ENCODE measurements at regions not wholly inside any gene's neighbourhood (a gene's known extent, or its start where the extent isn't known, plus 50 kb on each side); places are given as distances from the start of the nearest gene placed in this dataset.
"Not testable (repeated sequence)": the region's sequence is repeated elsewhere in the genome, so short reads cannot be mapped to it uniquely, and the experiment has no call there.

DNA sequence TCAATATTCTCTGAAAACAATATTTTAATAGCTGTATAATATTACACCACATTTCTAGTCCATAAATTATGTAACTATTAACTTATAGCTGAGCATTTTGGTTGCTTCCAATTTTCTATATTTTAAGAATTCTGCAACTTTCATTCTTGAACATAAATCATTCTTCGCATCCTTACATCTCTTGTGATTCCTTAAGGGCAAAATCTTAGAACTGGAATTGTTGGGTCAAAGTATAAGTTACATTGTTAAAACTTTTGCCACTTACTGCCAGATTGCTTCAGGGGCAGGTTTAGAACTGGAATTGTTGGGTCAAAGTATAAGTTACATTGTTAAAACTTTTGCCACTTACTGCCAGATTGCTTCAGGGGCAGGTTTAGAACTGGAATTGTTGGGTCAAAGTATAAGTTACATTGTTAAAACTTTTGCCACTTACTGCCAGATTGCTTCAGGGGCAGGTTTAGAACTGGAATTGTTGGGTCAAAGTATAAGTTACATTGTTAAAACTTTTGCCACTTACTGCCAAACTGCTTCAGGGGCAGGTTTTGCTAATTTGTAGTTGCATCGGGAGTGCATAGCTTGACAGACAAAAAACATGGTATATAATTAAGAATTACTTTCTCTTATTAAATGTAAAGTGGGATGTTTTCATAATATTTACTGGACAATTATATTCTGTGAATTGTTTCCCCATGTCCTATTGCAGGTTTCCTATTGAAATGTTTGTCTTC, 179.9 kb upstream of the OR13F1 start:
- DNase-seq (ENCODE audit: low spot score in 2 of 2); FAIRE-seq: not testable (repeated sequence)

DNA sequence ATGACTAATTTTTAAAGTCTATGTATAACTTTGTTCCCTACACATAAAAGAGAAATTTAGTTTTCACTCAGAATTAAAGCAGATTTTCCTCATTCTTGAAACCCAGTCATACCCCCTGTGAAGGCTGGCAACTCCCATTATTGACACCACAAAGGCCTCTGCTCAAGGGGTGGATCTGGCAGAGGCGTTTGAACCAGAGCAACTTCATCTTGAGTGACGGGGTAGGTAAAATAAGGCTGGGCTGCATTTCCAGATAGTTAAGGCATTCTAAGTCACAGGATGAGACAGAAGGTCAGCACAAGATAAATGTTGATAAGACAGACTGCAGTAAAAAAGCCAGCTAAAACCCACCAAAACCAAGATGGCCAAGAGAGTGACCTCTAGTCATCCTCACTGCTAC, 177.2 kb upstream of the OR13F1 start:
- FAIRE-seq (no peak), DNase-seq (ENCODE audit: low spot score in 2 of 2) (no peak)

DNA sequence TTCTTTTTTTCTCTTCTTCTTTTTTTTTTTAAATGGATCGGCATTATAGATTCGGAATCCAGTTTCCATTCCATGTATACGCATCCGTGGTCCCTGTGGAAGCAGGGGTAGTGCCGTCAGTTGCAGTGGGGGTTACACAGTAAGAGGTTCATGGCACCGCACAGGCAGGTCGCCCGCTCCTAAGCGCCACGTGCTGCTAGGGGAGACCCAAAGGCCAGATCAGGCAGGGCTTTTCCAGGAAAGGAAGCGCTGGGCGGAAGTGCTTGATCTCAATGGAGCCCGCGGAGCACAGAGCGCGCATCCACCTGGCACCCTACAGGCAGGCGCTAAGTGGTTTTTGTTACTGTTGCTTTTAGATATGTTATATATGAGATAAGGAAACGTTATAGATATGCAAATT, 174.8 kb upstream of the OR13F1 start:
- no peak for DNase-seq (ENCODE audit: low spot score in 2 of 2)
- no peak for FAIRE-seq

DNA sequence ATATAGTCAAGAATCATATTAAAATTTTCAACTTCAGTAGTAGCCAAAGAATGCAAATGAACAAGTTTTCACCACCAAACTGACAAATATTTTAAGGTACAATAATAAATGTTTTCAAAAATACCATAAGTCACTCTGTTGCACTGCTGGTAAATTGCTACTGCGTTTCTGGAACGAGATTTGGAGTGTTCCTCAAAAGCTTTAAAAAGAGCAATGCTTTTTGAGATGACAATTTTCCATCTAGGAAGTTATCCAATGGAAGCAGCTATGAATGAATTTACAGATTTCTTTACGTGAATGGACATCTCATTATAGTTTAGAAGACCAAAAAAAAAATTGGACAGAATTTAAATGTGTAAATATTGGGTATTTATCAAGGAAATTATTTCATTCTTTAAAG, 173.2 kb upstream of the OR13F1 start:
- FAIRE-seq (no peak), DNase-seq (ENCODE audit: low spot score in 2 of 2) (no peak)

DNA sequence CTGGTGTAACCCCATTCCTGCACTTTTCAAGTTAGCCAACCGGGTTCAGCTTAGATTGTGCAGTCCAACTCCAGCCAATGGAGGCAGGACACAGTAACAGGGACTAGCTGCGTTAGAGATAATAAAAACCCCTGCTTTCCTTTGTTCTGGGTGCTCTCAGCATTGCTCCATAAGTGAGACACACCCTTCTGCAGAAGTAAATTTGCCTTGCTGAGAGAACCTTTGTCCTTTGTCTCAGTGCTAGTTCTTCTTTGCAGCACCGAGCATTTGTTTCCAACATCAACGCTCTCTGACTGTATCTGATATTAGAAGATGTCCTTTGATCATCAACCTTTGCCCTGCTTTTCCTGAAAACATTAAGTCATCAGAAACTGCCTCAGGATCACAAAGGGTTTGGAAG, 169.5 kb upstream of the OR13F1 start:
- no peak for FAIRE-seq

DNA sequence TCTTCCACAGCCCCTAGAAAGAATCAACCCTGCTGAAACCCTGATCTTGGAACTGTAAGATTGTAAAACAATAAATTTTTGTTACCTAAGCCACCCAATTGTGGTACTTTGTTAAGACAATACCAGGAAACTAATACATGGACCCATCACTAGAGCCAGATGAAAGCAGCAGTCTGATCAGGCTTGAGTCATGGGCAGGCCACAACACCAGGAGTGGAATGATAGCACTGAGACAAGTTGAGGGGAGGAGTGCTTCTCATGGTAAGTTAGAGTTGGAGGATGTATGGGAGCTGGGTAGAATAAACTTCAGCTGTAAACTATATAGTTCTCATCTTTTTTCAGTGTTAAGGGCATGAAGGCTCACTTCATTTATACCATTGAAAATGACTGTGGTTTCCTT, 164.4 kb upstream of the OR13F1 start:
- FAIRE-seq (no peak), DNase-seq (ENCODE audit: low spot score in 2 of 2) (no peak)

More for the DNA sequence above, 169.5 kb upstream of the OR13F1 start:
- DNase-seq (ENCODE audit: low spot score in 2 of 2): no peak

DNA sequence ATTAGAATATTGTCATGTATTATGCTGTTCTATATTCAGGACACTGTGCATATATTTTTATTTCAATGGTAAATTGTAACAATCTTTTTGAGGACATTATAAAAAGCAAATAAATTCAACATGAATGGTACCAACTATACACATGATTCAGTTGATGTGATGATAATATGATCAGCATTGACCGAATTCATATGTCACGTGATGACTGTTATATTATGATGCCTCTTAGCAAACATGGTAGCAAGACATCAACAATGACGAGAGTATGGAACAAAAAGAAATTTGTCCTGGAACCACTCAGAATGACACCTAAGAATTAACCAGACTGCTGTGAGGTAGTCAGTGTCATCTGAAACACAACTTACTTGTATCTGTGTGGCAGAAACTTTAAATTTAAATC, 161.5 kb upstream of the OR13F1 start:
- FAIRE-seq (no peak), DNase-seq (ENCODE audit: low spot score in 2 of 2) (no peak)

DNA sequence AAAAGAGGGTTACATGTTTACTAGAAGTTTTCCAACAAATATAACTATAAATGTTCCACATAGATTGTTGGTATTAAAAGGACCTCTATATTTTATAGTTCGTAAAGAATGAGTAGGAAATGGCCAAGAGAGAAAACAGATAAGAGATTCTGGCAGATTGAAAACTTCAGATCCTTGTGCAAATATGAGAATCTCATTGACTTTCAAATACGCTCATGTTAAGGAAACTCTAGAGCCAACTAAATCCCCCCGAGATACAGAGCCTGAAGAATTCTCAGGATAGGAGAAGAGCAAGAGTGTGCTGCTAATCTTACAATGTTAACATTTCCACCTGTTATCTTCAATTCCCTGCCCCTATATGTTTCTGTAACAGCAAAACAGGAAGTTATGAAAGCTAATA, 159.0 kb upstream of the OR13F1 start:
- no peak for FAIRE-seq

DNA sequence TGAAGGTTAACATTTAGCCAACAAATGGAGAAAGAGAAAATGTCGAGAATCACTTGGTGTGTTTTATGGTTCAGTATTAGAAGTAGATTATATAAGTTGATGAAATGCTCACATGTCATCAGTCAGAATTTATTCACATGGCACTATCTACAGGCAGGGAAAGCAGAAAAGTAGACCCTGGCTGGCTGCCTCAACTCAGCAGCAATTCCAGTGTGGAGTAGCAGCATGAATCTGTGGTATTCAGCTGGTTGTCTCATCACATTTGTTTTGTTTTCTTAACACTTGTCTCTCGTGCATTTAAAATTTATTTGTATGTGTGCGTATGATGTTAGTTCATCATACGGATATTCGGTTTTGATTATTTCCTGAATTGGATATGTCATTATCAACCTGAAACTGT, 153.5 kb upstream of the OR13F1 start:
- no peak for FAIRE-seq
- no peak for DNase-seq (ENCODE audit: low spot score in 2 of 2)

More for the DNA sequence above, 159.0 kb upstream of the OR13F1 start:
- no peak for DNase-seq (ENCODE audit: low spot score in 2 of 2)

DNA sequence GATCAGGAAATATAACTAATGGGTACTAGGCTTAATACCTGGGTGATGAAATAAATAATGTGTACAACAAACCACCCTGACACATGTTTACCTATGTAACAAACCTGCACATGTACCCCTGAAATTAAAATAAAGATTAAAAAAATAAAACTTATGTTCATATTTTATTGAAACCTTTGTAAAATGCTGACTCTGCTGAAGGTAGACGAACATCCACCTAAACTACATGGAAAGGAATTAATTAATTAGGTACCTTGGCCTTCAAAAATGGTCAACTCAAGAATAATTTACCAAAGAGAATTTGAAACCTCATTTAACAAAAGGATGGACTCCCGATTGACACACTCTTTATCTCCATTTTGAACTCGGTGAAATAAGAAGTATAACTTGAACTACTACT, 152.3 kb upstream of the OR13F1 start:
- no peak for DNase-seq (ENCODE audit: low spot score in 2 of 2)
- FAIRE-seq: no peak

DNA sequence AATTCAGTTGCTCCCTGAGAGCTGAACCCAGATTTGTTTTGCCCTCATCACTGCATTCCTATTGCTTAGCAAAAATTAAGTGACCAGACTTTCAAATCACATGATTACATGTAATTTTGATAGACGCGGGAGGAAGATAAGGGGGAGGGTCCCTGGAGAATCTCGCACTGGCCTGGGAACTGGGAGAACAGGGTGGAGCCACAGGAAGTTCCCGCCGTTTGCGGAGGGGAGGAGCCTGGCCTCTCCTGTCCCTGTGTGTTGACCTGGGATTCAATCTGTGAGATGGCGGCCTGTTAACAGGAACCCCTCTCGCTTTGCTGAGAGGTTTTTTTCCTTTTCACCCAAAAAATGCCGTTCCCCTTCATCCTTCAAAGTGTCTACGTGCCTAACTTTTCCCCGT, 142.9 kb upstream of the OR13F1 start:
- FAIRE-seq: no peak
- no peak for DNase-seq (ENCODE audit: low spot score in 2 of 2)

DNA sequence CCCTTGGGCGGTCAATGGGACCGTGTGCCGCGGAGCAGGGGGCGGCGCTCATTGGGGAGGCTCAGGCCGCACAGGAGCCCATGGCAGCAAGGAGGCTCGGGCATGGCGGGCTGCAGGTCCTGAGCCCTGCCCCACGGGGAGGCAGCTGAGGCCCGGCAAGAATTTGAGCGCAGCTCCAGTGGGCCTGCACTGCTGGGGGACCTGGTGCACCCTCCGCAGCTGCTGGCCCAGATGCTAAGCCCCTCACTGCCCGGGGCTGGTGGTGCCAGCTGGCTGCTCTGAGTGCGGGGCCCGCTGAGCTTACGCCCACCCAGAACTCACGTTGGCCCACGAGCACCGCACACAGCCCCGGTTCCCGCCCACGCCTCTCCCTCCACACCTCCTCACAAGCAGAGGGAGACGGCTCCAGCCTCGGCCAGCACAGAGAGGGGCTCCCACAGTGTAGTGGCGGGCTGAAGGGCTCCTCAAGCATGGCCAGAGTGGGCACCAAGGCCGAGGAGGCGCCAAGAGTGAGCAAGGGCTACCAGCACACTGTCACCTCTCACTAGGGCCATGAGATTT, 141.1 kb upstream of the OR13F1 start:
- no peak for DNase-seq (ENCODE audit: low spot score in 2 of 2)
- no peak for FAIRE-seq

DNA sequence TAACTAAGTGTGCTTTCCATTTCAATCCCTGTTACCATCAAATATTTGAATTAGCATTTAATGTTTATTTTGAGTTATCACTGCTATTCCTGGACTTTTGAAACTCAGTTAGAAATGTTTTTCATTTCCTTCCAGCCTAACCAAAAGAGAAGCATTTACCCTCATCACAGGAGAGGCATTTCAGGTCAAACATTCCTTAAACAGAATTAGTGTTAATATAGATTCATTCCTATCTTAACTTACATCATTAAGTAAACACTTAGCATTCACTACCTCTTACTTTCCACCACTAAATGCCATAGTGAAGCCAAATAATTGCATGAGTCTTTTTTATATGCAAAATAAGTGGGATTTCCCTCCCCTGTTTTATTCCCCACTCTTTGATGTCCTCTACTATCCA, 136.6 kb upstream of the OR13F1 start:
- DNase-seq (ENCODE audit: low spot score in 2 of 2): no peak
- FAIRE-seq: no peak

DNA sequence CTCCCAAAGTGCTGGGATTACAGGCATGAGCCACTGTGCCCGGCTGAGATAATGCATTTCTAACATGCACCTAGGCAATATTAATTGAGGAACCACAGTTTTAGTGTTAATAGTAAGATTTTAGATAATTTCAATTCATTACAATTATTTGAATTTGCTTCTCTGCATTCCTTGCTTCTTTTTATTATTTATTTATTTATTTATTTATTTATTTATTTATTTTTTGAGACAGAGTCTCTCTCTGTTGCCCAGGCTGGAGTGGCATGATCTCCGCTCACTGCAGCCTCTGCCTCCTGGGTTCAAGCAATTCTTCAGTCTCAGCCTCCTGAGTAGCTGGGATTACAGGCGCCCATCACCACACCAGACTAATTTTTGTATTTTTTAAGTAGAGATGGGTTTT, 135.7 kb upstream of the OR13F1 start:
- DNase-seq (ENCODE audit: low spot score in 2 of 2); FAIRE-seq: not testable (repeated sequence)

DNA sequence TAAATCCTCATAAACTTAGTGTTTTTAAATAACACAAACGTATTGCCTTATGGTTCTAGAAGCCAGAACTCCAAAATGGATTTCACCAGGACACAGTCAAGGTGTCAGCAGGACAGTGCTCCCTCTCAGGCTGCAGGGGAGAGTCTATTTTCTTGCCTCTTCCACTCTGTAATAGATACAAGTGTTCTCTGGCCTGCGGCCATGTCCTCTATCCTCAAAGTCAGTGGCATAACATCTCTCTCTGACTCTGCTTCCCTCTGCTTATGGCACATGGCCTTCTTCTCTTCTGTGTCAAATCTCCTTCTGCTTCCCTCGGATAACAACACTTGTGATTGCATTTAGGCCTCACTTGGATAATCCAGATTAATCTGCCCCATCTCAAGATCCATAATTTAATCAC, 129.4 kb upstream of the OR13F1 start:
- FAIRE-seq: no peak
- no peak for DNase-seq (ENCODE audit: low spot score in 2 of 2)

DNA sequence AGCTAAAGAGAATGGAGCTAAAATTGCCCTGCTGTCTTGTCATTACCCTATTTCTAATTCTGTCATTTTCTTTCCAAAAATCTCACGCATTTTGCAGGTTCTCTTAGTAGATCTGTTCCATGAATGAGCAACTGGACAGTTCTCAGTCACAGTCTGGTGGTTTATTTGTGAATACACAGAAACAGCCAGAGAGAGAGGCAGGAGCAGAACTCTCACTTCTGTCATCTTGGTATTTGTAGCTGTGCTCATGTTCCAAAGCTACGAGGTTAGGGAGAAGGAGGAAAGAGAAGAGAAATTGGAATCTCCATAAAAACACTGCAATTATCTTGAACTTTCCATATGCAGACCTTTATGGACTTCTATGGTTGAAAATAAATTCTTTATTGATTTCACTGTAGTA, 118.0 kb upstream of the OR13F1 start:
- FAIRE-seq (no peak), DNase-seq (ENCODE audit: low spot score in 2 of 2) (no peak)

DNA sequence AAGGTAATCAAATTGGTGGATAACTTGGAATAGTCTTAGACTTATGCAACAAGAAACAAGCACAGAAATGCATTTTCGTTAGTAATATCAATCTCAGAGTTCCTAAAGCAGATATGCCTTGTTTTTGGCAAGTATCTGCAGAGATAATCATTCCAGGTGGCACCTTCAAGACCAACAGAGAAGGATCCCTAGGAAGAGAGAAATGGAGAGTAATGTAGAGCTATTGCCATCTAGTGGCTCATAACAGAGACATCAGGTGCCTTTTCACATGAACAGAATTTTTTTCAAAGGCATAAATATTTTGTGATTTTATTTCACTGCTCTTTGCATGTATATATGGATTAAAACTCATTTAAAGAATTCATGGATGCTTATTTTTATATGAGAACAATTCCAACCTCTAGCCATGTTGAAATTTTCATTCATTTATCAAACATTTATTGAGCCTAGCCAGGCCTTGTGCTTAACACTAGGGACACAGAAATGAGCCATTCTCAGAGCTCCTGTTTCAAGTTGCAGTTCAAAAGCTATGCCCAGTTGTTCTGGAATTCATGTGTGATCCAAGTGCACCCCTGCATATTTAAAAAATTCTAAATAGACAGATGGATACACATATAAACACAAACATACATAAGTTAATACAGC, 117.5 kb upstream of the OR13F1 start:
- DNase-seq (ENCODE audit: low spot score in 2 of 2) (peak in 1 of 2 donors; percentile 22), FAIRE-seq (no peak)

DNA sequence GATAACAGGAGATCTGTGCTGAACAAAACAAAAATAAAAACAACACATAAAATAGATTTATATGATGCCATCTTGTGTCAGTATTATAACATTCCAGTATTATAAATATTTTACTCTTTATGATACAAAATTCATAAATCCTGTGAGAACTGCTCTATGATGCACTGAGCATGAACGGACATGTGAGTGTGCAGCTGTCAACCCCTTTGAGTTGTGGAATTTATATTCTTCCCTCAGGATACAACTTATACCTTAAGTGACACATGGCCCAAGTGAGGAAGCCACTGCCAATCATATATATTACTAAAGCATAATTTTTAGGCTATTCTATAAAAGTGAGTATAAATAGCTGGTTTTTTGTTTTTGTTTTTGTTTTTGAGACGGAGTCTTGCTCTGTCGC, 116.0 kb upstream of the OR13F1 start:
- no peak for FAIRE-seq

DNA sequence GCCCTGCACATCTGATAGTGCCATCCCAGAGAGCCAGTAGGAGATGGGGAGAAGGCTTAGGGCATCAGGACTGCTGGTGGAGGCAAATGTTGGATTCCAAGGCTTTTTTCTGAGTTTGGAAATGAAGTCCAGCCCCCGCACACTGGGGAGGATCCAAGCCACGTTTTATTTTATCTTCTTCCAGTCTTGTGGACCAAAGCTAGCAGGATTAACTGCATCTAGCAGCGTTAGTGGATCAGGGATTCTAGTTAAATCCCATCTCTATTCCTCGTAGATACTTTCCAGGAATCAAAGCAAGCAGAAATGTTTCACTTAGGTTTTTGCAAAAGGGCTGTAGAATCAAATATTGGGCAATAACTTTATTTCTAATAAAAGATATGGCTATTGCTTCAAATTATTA, 114.7 kb upstream of the OR13F1 start:
- no peak for DNase-seq (ENCODE audit: low spot score in 2 of 2)
- no peak for FAIRE-seq

More for the DNA sequence above, 116.0 kb upstream of the OR13F1 start:
- no peak for DNase-seq (ENCODE audit: low spot score in 2 of 2)

DNA sequence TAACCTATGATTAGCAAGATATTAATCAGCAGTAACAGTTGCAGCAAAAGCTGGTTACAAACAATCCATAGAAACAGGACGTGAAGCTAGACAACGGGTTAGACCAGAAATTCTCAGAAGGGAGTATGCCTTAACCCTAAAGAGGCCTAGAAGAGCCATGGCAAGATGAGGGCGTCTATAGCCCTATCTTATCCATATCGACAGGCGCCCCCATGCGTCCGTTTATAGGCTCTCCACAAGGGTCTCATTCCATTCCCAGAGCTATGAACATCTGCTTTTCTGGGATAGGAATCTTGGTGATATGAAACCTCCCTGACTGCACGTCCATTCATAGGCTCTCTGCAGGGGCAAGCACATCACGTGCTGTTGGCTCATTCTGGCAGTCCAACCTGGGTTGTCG, 109.2 kb upstream of the OR13F1 start:
- FAIRE-seq; DNase-seq (ENCODE audit: low spot score in 2 of 2): not testable (repeated sequence)

DNA sequence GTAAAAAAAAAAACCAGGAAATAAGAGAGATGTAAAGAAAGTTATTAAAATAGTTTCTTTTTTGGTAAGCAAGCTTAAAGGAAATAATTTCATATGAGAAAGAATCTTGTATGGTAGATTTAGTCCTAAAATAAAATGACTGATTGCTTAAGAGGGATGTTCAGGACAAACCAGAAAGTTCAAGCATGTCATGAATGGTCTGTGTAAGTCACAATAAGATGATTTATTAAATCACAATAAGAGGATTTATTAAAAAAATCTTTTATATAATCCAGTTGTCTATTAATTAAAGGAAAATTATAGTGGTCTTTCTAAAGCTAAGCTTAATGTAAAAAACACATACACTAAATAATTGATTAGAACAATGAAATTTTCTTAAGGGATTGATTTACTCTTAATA, 91.8 kb upstream of the OR13F1 start:
- DNase-seq (ENCODE audit: low spot score in 2 of 2): no peak
- FAIRE-seq: no peak

DNA sequence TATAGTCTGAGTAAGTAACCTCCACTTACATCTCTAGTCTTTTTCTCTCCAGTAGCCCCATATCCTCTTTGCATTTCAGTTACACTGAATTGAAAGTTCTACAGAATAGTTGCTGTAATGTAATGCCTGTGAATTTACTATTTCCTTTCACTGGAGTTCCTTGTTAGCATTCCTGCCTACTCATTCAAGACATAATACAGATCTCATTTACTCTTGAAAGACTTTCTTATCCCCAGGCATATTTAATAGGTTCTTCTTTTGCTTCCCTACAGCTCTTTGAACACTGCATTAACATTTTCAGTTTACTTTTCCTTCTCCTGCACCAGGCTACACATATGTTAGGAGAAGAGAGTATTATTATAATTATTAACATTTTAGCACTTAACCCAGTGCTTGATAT, 87.6 kb upstream of the OR13F1 start:
- no peak for FAIRE-seq
- no peak for DNase-seq (ENCODE audit: low spot score in 2 of 2)

Measured in frontal cortex (tissue), 3 donors.